PC-3 (cell line): ENCODE measurements at regions not wholly inside any gene's neighbourhood (a gene's known extent, or its start where the extent isn't known, plus 50 kb on each side); places are given as distances from the start of the nearest gene placed in this dataset.

ENCODE experiments used
- ATAC-seq: fragments of 200-7000 bp; cut with Tn5 transposase; 2 replicates; pipeline ENCODE4 v1.9.1; 2020; ENCODE audit warnings: mild to moderate bottlenecking, moderate library complexity
- BruUV-seq: library from RNA; stranded (reverse); fragments of 400-500 nt; replicated peaks from 2 replicates; lab custom pipeline; 2021; lab: Mats Ljungman, UMichigan
- CTCF ChIA-PET: fragments of 300-600 bp; sonication (Branson Sonifier 250); formaldehyde crosslinking; loops from one replicate; lab custom pipeline; 2022; ENCODE audit warnings: antibody characterized with exemption; lab: Charles Lee
- POLR2A ChIA-PET: fragments of 300-600 bp; sonication (Branson Sonifier 250); formaldehyde crosslinking; loops from one replicate; lab custom pipeline; 2022; ENCODE audit warnings: antibody characterized with exemption; ENCODE audit not compliant: unreplicated experiment; lab: Charles Lee
- DNase-seq: peaks from one replicate; pipeline ENCODE4 v3.0.0-alpha.2; 2015
- H2AFZ ChIP-seq: fragments of 300-600 bp; sonication (generic); 2 replicates; pipeline ENCODE4 v1.6.0; 2016; ENCODE audit warnings: antibody characterized with exemption, low read length
- H3F3A ChIP-seq: fragments of 300-600 bp; sonication (generic); one replicate; pipeline ENCODE4 v1.6.0; 2017; ENCODE audit warnings: antibody characterized with exemption, low read length, control low read depth, mild to moderate bottlenecking; ENCODE audit not compliant: unreplicated experiment
- H3K27ac ChIP-seq: fragments of 300-600 bp; sonication (generic); 2 replicates; pipeline ENCODE4 v1.5.1; 2016; ENCODE audit warnings: mild to moderate bottlenecking, low read length
- H3K27me3 ChIP-seq: fragments of 300-600 bp; sonication (generic); 2 replicates; pipeline ENCODE4 v1.6.1; 2016; ENCODE audit warnings: low read length, mixed read lengths
- H3K36me3 ChIP-seq: fragments of 300-600 bp; sonication (generic); 2 replicates; pipeline ENCODE4 v1.6.1; 2016; ENCODE audit warnings: low read depth, mixed run types, low read length, mixed read lengths
- H3K4me1 ChIP-seq: fragments of 300-600 bp; sonication (generic); 2 replicates; pipeline ENCODE4 v1.5.1; 2016; ENCODE audit warnings: low read length; ENCODE audit not compliant: insufficient read depth
- H3K4me2 ChIP-seq: fragments of 300-600 bp; sonication (generic); 2 replicates; pipeline ENCODE4 v1.6.0; 2016; ENCODE audit warnings: low read length
- H3K4me3 ChIP-seq: fragments of 300-600 bp; sonication (generic); 2 replicates; pipeline ENCODE4 v1.5.1; 2016; ENCODE audit warnings: mild to moderate bottlenecking, low read length, mixed read lengths
- H3K79me2 ChIP-seq: fragments of 300-600 bp; sonication (generic); 2 replicates; pipeline ENCODE4 v1.6.1; 2017; ENCODE audit warnings: low read length, mixed read lengths
- H3K9ac ChIP-seq: fragments of 300-600 bp; sonication (generic); 2 replicates; pipeline ENCODE4 v1.6.0; 2016; ENCODE audit warnings: mild to moderate bottlenecking, low read length
- H3K9me2 ChIP-seq: fragments of 300-600 bp; sonication (generic); replicated peaks from 2 replicates; pipeline ENCODE4 v1.6.1; 2016; ENCODE audit warnings: mixed run types, low read length, mixed read lengths
- H3K9me3 ChIP-seq: fragments of 300-600 bp; sonication (generic); 2 replicates; pipeline ENCODE4 v1.6.1; 2016; ENCODE audit warnings: low read length, mixed read lengths
- H4K20me1 ChIP-seq: fragments of 300-600 bp; sonication (generic); 2 replicates; pipeline ENCODE4 v1.6.1; 2016; ENCODE audit warnings: low read length, mixed read lengths
- CTCF ChIP-seq: fragments of 300-600 bp; sonication (generic); conservative IDR thresholded peaks from 2 replicates; pipeline ENCODE4 v1.5.1; 2017; ENCODE audit warnings: antibody characterized with exemption, low read depth, mild to moderate bottlenecking, low read length
- EZH2 ChIP-seq: fragments of 300-600 bp; sonication (generic); IDR thresholded peaks from one replicate; pipeline ENCODE4 v1.6.1; 2017; ENCODE audit warnings: antibody characterized with exemption, mild to moderate bottlenecking, low read length; ENCODE audit not compliant: unreplicated experiment
- EZH2phosphoT487 ChIP-seq: fragments of 300-600 bp; sonication (generic); IDR thresholded peaks from 2 replicates; pipeline ENCODE4 v1.6.1; 2018; ENCODE audit warnings: mild to moderate bottlenecking, antibody characterized with exemption, low read length, borderline replicate concordance
- intact Hi-C: fragments of 100-400 bp; cut with micrococcal nuclease; formaldehyde crosslinking; loops from 2 replicates; pipeline ENCODE4 v1.9.0; 2023

GRCh38 chr16:87007907-87008306 lies 309.3 kb downstream of the C16orf95 start:
- H3K27ac ChIP-seq = no peak overlapping the region
- intact Hi-C loops = no loop called here
- H3F3A ChIP-seq = no peaks in the 10 kb centered on the region
- ChIA-PET CTCF (no interaction called here), POLR2A (no interaction called here)
- no peak overlapping the region for H3K4me3 ChIP-seq
- no peaks in the 10 kb centered on the region for H4K20me1 ChIP-seq
- ATAC-seq (no peak), DNase-seq (no peak)
- no peak overlapping the region for H2AFZ ChIP-seq
- BruUV-seq = no TSS peak
- no peaks in the 10 kb centered on the region for H3K9me2 ChIP-seq
- no peaks in the 10 kb centered on the region for H3K79me2 ChIP-seq
- no peak overlapping the region for H3K9ac ChIP-seq
- no peaks in the 10 kb centered on the region for H3K36me3 ChIP-seq
- H3K4me1 ChIP-seq = no peaks in the 10 kb centered on the region
- no peak for TF ChIP-seq CTCF
- no peak for TF ChIP-seq EZH2
- no peak for TF ChIP-seq EZH2phosphoT487
- no peaks in the 10 kb centered on the region for H3K9me3 ChIP-seq
- no peak overlapping the region for H3K4me2 ChIP-seq
- no peaks in the 10 kb centered on the region for H3K27me3 ChIP-seq

- BruUV-seq = no TSS peak
Measured at GRCh38 chr16:87008664-87009063, 308.5 kb downstream of the C16orf95 start.

More at GRCh38 chr16:87008664-87009063, 308.5 kb downstream of the C16orf95 start:
- H3K9ac ChIP-seq = no peak overlapping the region
- ChIA-PET POLR2A (no interaction called here), CTCF (no interaction called here)
- no peaks in the 10 kb centered on the region for H3K36me3 ChIP-seq
- H4K20me1 ChIP-seq = no peaks in the 10 kb centered on the region
- TF ChIP-seq CTCF (no peak), EZH2 (no peak), EZH2phosphoT487 (no peak)
- no peaks in the 10 kb centered on the region for H3K9me3 ChIP-seq
- H3K9me2 ChIP-seq = no peaks in the 10 kb centered on the region
- ATAC-seq (no peak), DNase-seq (no peak)
- H3F3A ChIP-seq = no peaks in the 10 kb centered on the region
- H3K27me3 ChIP-seq = no peaks in the 10 kb centered on the region
- no peaks in the 10 kb centered on the region for H3K79me2 ChIP-seq
- H2AFZ ChIP-seq = no peak overlapping the region
- H3K4me1 ChIP-seq = no peaks in the 10 kb centered on the region
- no peak overlapping the region for H3K27ac ChIP-seq
- no peak overlapping the region for H3K4me3 ChIP-seq
- intact Hi-C loops = no loop called here
- no peak overlapping the region for H3K4me2 ChIP-seq
